ENCODE measurements at regions not wholly inside any gene's neighbourhood (a gene's known extent, or its start where the extent isn't known, plus 50 kb on each side); places are given as distances from the start of the nearest gene placed in this dataset.

- no peak overlapping the region for H3K27ac ChIP-seq (ENCODE audit: control insufficient read depth, insufficient read depth, low read length)
- H3K4me1 ChIP-seq (ENCODE audit: control insufficient read depth, extremely low read depth, insufficient read depth, low read length): peaks cover 2% of the 10 kb centered on the region
- no peaks in the 10 kb centered on the region for H3K79me2 ChIP-seq (ENCODE audit: control insufficient read depth, insufficient read depth, low read length)
- no peaks in the 10 kb centered on the region for H3K9me1 ChIP-seq (ENCODE audit: control insufficient read depth, extremely low read depth, insufficient read depth, low read length)
- no peaks in the 10 kb centered on the region for H3K9me3 ChIP-seq (ENCODE audit: control insufficient read depth, low read depth, low read length)
- H3K27me3 ChIP-seq (ENCODE audit: control insufficient read depth, extremely low read depth, insufficient read depth, low read length): peaks cover 15% of the 10 kb centered on the region
- H3K4me3 ChIP-seq (ENCODE audit: control insufficient read depth in 2 of 3, extremely low read depth in 1 of 3, insufficient read depth in 2 of 3, low read depth in 1 of 3, low read length in 3 of 3): no peak overlapping the region
- no peak for DNase-seq (ENCODE audit: low read depth, low spot score)
- FAIRE-seq: no peak
- TF ChIP-seq EZH2 (IDR thresholded peaks at IDR 0.05; ENCODE audit: low read length) (no peak), CTCF (optimal IDR thresholded peaks at IDR 0.05 in 1 of 3, IDR thresholded peaks at IDR 0.05 in 1 of 3, conservative IDR thresholded peaks at IDR 0.05 in 1 of 3; ENCODE audit: extremely low read depth in 1 of 3, insufficient read depth in 2 of 3, low read length in 3 of 3) (no peak)
- no peaks in the 10 kb centered on the region for H3K36me3 ChIP-seq (ENCODE audit: control insufficient read depth in 2 of 2, extremely low read depth in 1 of 2, insufficient read depth in 2 of 2, low read length in 2 of 2)
- H4K20me1 ChIP-seq (ENCODE audit: control insufficient read depth, extremely low read depth, insufficient read depth, low read length): peaks cover 5% of the 10 kb centered on the region
- H3K9ac ChIP-seq (ENCODE audit: control insufficient read depth, extremely low read depth, insufficient read depth, low read length): no peak overlapping the region
- H3K4me2 ChIP-seq (ENCODE audit: control insufficient read depth, extremely low read depth, insufficient read depth, low read depth, low read length): no peak overlapping the region
- no peak overlapping the region for H2AFZ ChIP-seq (ENCODE audit: control insufficient read depth, low read length)
- dilution Hi-C loops (cut with MboI; ENCODE audit: extremely low pct_ligation_motif_present, low sequenced_read_pairs): no loop called here
Observed at GRCh38 chr16:85422196-85422631, 190.9 kb upstream of the GSE1 start.

GRCh38 chr16:85422632-85423550, 190.2 kb upstream of the GSE1 start:
- FAIRE-seq: no peak
- Histone ChIP-seq H3K4me2 (ENCODE audit: control insufficient read depth, extremely low read depth, insufficient read depth, low read depth, low read length) (no peak overlapping the region), H3K9me1 (ENCODE audit: control insufficient read depth, extremely low read depth, insufficient read depth, low read length) (no peaks in the 10 kb centered on the region), H3K79me2 (ENCODE audit: control insufficient read depth, insufficient read depth, low read length) (no peaks in the 10 kb centered on the region), H3K27ac (ENCODE audit: control insufficient read depth, insufficient read depth, low read length) (no peak overlapping the region), H2AFZ (ENCODE audit: control insufficient read depth, low read length) (no peak overlapping the region), H3K36me3 (ENCODE audit: control insufficient read depth in 2 of 2, extremely low read depth in 1 of 2, insufficient read depth in 2 of 2, low read length in 2 of 2) (no peaks in the 10 kb centered on the region), H3K4me3 (ENCODE audit: control insufficient read depth in 2 of 3, extremely low read depth in 1 of 3, insufficient read depth in 2 of 3, low read depth in 1 of 3, low read length in 3 of 3) (no peak overlapping the region), H3K4me1 (ENCODE audit: control insufficient read depth, extremely low read depth, insufficient read depth, low read length) (peaks cover 2% of the 10 kb centered on the region), H3K9me3 (ENCODE audit: control insufficient read depth, low read depth, low read length) (no peaks in the 10 kb centered on the region), H3K27me3 (ENCODE audit: control insufficient read depth, extremely low read depth, insufficient read depth, low read length) (peaks cover 15% of the 10 kb centered on the region), H4K20me1 (ENCODE audit: control insufficient read depth, extremely low read depth, insufficient read depth, low read length) (peaks cover 5% of the 10 kb centered on the region), H3K9ac (ENCODE audit: control insufficient read depth, extremely low read depth, insufficient read depth, low read length) (no peak overlapping the region)
- TF ChIP-seq EZH2 (IDR thresholded peaks at IDR 0.05; ENCODE audit: low read length): no peak
- no peak for TF ChIP-seq CTCF (optimal IDR thresholded peaks at IDR 0.05 in 1 of 3, IDR thresholded peaks at IDR 0.05 in 1 of 3, conservative IDR thresholded peaks at IDR 0.05 in 1 of 3; ENCODE audit: extremely low read depth in 1 of 3, insufficient read depth in 2 of 3, low read length in 3 of 3)
- dilution Hi-C loops (cut with MboI; ENCODE audit: extremely low pct_ligation_motif_present, low sequenced_read_pairs): no loop called here
- DNase-seq (ENCODE audit: low read depth, low spot score): no peak
